Glutamatergic neuron (in vitro differentiated cells): ENCODE measurements at regions not wholly inside any gene's neighbourhood (a gene's known extent, or its start where the extent isn't known, plus 50 kb on each side); places are given as distances from the start of the nearest gene placed in this dataset.

ENCODE experiments used
- DNase-seq: peaks from one replicate; pipeline ENCODE4 v3.0.0; 2022
- H3K27ac Mint-ChIP-seq: one replicate; pipeline ENCODE4 v1.8.0; 2020; ENCODE audit warnings: mild to moderate bottlenecking, mixed read lengths, inconsistent platforms; ENCODE audit not compliant: unreplicated experiment
- H3K27me3 Mint-ChIP-seq: one replicate; pipeline ENCODE4 v1.8.0; 2020; ENCODE audit warnings: mild to moderate bottlenecking, moderate library complexity, mixed read lengths, inconsistent platforms; ENCODE audit not compliant: unreplicated experiment
- H3K36me3 Mint-ChIP-seq: one replicate; pipeline ENCODE4 v1.8.0; 2020; ENCODE audit warnings: mild to moderate bottlenecking, mixed read lengths, inconsistent platforms; ENCODE audit not compliant: unreplicated experiment
- H3K4me1 Mint-ChIP-seq: one replicate; pipeline ENCODE4 v1.8.0; 2020; ENCODE audit warnings: mild to moderate bottlenecking, low read depth, mixed read lengths, inconsistent platforms; ENCODE audit not compliant: unreplicated experiment
- H3K4me3 Mint-ChIP-seq: one replicate; pipeline ENCODE4 v1.8.0; 2020; ENCODE audit warnings: mild to moderate bottlenecking, mixed read lengths, inconsistent platforms; ENCODE audit not compliant: unreplicated experiment
- H3K9me3 Mint-ChIP-seq: one replicate; pipeline ENCODE4 v1.8.0; 2020; ENCODE audit warnings: mild to moderate bottlenecking, moderate library complexity, mixed read lengths, inconsistent platforms; ENCODE audit not compliant: unreplicated experiment
- CTCF ChIP-seq: fragments of 200-600 bp; sonication (generic); IDR thresholded peaks from one replicate; pipeline ENCODE4 v1.5.0; 2021; ENCODE audit not compliant: partially characterized antibody, unreplicated experiment

GRCh38 chr3:174662653-174663052, 196.5 kb upstream of the NAALADL2 start:
- H3K4me3 Mint-ChIP-seq = no peak overlapping the region
- no peak for TF ChIP-seq CTCF
- no peaks in the 10 kb centered on the region for H3K9me3 Mint-ChIP-seq
- no peak for DNase-seq
- no peaks in the 10 kb centered on the region for H3K27me3 Mint-ChIP-seq
- H3K4me1 Mint-ChIP-seq = peaks cover 2% of the 10 kb centered on the region
- H3K27ac Mint-ChIP-seq = no peak overlapping the region
- H3K36me3 Mint-ChIP-seq = no peaks in the 10 kb centered on the region

- Mint-ChIP-seq H3K27ac (no peak overlapping the region), H3K27me3 (no peaks in the 10 kb centered on the region), H3K4me1 (peaks cover 2% of the 10 kb centered on the region), H3K4me3 (no peak overlapping the region), H3K36me3 (no peaks in the 10 kb centered on the region), H3K9me3 (peaks cover 2% of the 10 kb centered on the region)
- no peak for TF ChIP-seq CTCF
- no peak for DNase-seq
Measured at GRCh38 chr3:174667386-174667785, 191.7 kb upstream of the NAALADL2 start.

GRCh38 chr3:174675406-174675805, 183.7 kb upstream of the NAALADL2 start:
- no peaks in the 10 kb centered on the region for H3K4me1 Mint-ChIP-seq
- no peaks in the 10 kb centered on the region for H3K36me3 Mint-ChIP-seq
- no peaks in the 10 kb centered on the region for H3K27me3 Mint-ChIP-seq
- no peak overlapping the region for H3K27ac Mint-ChIP-seq
- H3K9me3 Mint-ChIP-seq = no peaks in the 10 kb centered on the region
- TF ChIP-seq CTCF = no peak
- H3K4me3 Mint-ChIP-seq = no peak overlapping the region
- no peak for DNase-seq

- DNase-seq = no peak
- no peak overlapping the region for H3K27ac Mint-ChIP-seq
- H3K27me3 Mint-ChIP-seq = no peaks in the 10 kb centered on the region
- H3K36me3 Mint-ChIP-seq = no peaks in the 10 kb centered on the region
- TF ChIP-seq CTCF = no peak
- H3K4me3 Mint-ChIP-seq = no peak overlapping the region
- no peaks in the 10 kb centered on the region for H3K9me3 Mint-ChIP-seq
- no peaks in the 10 kb centered on the region for H3K4me1 Mint-ChIP-seq
Measured at GRCh38 chr3:174681784-174682183, 177.3 kb upstream of the NAALADL2 start.

GRCh38 chr3:174685796-174686195, 173.3 kb upstream of the NAALADL2 start:
- no peak overlapping the region for H3K27ac Mint-ChIP-seq

More at GRCh38 chr3:174685796-174686195, 173.3 kb upstream of the NAALADL2 start:
- Mint-ChIP-seq H3K36me3 (no peaks in the 10 kb centered on the region), H3K9me3 (no peaks in the 10 kb centered on the region), H3K4me1 (peaks cover 3% of the 10 kb centered on the region), H3K27me3 (no peaks in the 10 kb centered on the region), H3K4me3 (no peak overlapping the region)
- DNase-seq = no peak
- no peak for TF ChIP-seq CTCF
